Stimulated activated CD4-positive, alpha-beta T cell treated with anti-CD3 and anti-CD28 coated beads, Interleukin-2, amount 100 ng/mL, for 4 hours (primary cell): ENCODE measurements at regions not wholly inside any gene's neighbourhood (a gene's known extent, or its start where the extent isn't known, plus 50 kb on each side); places are given as distances from the start of the nearest gene placed in this dataset.
"Not testable (repeated sequence)": the region's sequence is repeated elsewhere in the genome, so short reads cannot be mapped to it uniquely, and the experiment has no call there.

Experiments
- DNase-seq: peaks from one replicate; pipeline ENCODE4 v3.0.0-alpha.2; 2020; ENCODE audit warnings: low read depth

GRCh38 chr16:13809765-13810164 lies 110.2 kb upstream of the ERCC4 start:
- DNase-seq: no peak

- DNase-seq: no peak
Observed at GRCh38 chr16:13811834-13812233, 108.1 kb upstream of the ERCC4 start.

GRCh38 chr16:13816701-13817100 lies 103.3 kb upstream of the ERCC4 start:
- no peak for DNase-seq

GRCh38 chr16:13823501-13823900 lies 96.5 kb upstream of the ERCC4 start:
- DNase-seq: no peak

- no peak for DNase-seq
Observed at GRCh38 chr16:13829697-13830299, 90.2 kb upstream of the ERCC4 start.

GRCh38 chr16:13833515-13833914 lies 86.4 kb upstream of the ERCC4 start:
- no peak for DNase-seq

GRCh38 chr16:13835387-13835786 lies 84.6 kb upstream of the ERCC4 start:
- DNase-seq: no peak

- no peak for DNase-seq
Observed at GRCh38 chr16:13835935-13836730, 83.8 kb upstream of the ERCC4 start.

- no peak for DNase-seq
Observed at GRCh38 chr16:13838401-13839190, 81.4 kb upstream of the ERCC4 start.

GRCh38 chr16:13839577-13839976 lies 80.4 kb upstream of the ERCC4 start:
- no peak for DNase-seq

- DNase-seq: no peak
Observed at GRCh38 chr16:13845232-13845631, 74.7 kb upstream of the ERCC4 start.

GRCh38 chr16:13848795-13849194 lies 71.2 kb upstream of the ERCC4 start:
- DNase-seq: no peak

- not testable (repeated sequence) for DNase-seq
Observed at GRCh38 chr16:13850173-13850572, 69.8 kb upstream of the ERCC4 start.

- no peak for DNase-seq
Observed at GRCh38 chr16:13852827-13853226, 67.1 kb upstream of the ERCC4 start.

GRCh38 chr16:13856398-13856797 lies 63.6 kb upstream of the ERCC4 start:
- DNase-seq: no peak

GRCh38 chr16:13856811-13857511 lies 63.0 kb upstream of the ERCC4 start:
- no peak for DNase-seq

GRCh38 chr16:13858873-13859580 lies 60.9 kb upstream of the ERCC4 start:
- DNase-seq: no peak

GRCh38 chr16:13863075-13863765 lies 56.7 kb upstream of the ERCC4 start:
- DNase-seq: no peak

GRCh38 chr16:13864689-13865088 lies 55.3 kb upstream of the ERCC4 start:
- DNase-seq: no peak

- DNase-seq: peak; percentile 8
Observed at GRCh38 chr16:13866073-13866472, 53.9 kb upstream of the ERCC4 start.
